Right ventricle myocardium superior (tissue), 1 donor: ENCODE measurements at regions not wholly inside any gene's neighbourhood (a gene's known extent, or its start where the extent isn't known, plus 50 kb on each side); places are given as distances from the start of the nearest gene placed in this dataset.

Source experiments
- ATAC-seq: fragments of 200-7000 bp; cut with Tn5 transposase; one replicate; pipeline ENCODE4 v1.9.1; 2020; ENCODE audit warnings: mild to moderate bottlenecking; ENCODE audit not compliant: poor library complexity
- DNase-seq: peaks from one replicate; pipeline ENCODE4 v3.0.0-alpha.2; 2020
- intact Hi-C: fragments of 100-400 bp; cut with DNase I; formaldehyde crosslinking; loops from one replicate; pipeline ENCODE4 v1.11.2; 2022
- donor health status: DM: no; HTN: yes; CAD: no; lungs with severe emphysema.

DNA sequence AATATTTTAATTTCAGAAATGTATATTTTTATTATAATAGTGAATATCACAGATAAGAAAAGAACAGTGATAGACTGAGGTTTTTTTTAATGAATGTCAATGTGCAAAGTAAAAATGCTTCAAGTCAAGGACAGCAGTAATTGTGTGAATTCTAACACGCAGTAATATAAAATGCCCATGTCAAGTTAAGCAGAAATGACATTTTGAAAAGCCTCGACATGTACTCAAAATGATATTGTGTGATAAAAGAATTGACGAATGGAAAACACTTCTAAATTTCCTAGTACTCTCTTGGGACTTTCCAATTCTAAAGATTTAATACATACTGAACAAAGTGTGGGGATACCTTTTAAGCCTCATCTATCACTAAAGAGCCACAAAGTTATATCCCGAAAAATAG, 172.6 kb downstream of the SLITRK6 start:
- DNase-seq (no peak), ATAC-seq (no peak)
- intact Hi-C loops: no loop called here

GRCh38 chr13:85619321-85619720, 179.9 kb downstream of the SLITRK6 start:
- no peak for DNase-seq
- no peak for ATAC-seq
- intact Hi-C loops: no loop called here

DNA sequence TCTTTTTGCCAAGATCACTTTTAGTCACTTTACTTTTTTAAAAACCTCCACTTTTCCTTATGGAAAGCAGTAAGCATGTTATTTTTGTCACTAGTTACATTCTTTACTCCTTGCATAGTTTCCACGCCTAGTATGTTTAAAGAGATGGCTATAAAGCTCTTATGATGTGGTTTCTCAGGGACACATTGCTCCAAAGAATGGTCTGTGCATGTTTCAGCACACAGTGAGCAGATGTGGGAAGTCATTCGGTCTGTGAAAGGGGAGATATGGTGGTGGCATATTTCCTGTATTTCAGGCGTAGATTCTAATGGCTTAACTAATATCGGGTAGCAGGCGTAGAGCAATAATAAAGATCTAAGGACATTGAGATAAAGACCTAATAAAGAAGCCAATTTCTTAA, 180.7 kb downstream of the SLITRK6 start:
- DNase-seq: no peak
- intact Hi-C loops: no loop called here
- ATAC-seq: no peak

GRCh38 chr13:85616275-85616674, 182.9 kb downstream of the SLITRK6 start:
- intact Hi-C loops: no loop called here
- ATAC-seq (no peak), DNase-seq (no peak)

DNA sequence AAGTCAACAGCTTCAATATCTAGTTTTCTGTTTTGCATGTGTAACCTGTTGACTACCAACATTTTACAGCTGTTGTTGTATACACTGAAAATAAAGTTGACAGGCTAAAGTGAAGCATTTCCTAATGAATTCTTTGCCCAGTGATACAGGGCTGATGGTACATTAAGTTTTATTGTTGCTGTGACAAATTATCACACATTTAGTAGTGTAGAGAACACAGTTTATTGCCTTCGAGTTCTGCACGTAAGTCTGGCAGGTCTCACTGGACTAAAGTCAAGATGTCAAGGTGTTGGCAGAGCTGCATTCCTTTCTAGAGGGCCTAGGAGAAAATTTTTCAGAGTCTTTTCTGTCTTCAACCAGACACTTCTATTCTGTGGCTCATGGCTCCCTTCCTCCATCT, 184.2 kb downstream of the SLITRK6 start:
- ATAC-seq: no peak
- intact Hi-C loops: no loop called here
- no peak for DNase-seq

DNA sequence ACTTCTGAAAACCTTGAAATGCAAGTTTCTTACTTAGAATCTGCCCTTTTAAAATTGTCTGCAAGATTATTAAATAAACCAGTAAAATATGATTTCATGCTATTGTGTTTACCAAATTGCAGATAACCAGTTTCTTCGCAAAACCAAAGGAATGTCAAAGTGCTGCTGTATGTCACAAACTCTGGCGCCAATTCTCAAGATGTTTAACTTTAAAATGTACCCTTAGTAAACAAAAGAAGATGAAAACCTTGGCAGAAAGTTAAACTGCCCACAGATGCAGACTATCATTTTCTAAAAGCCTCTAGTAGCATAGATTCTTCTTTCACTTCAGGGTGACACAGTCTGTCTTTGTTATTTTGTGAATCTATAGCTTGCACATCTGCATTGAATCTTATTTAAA, 189.2 kb downstream of the SLITRK6 start:
- ATAC-seq (no peak), DNase-seq (no peak)
- intact Hi-C loops: no loop called here

GRCh38 chr13:85608255-85608829, 190.9 kb downstream of the SLITRK6 start:
- intact Hi-C loops: no loop called here
- ATAC-seq (no peak), DNase-seq (no peak)

DNA sequence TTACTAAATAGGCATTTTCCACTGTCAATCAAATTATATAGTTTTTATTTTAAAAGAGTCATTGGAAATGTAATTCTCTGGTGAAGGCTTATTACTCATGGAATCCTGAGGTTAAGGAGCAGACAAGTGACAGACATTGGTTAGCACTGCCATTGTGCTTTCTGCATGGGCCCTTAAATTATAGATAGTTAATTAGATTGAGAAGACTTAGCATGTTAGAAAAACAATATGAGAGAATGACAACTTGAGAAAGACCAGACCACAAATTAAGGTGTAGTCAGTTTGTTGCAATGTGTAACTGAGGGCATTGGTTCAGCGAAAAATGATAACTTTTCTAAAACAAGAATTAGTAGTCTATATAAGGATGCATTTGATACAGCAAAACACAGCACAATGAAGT, 195.5 kb downstream of the SLITRK6 start:
- DNase-seq (no peak), ATAC-seq (no peak)
- intact Hi-C loops: no loop called here

GRCh38 chr13:85601526-85601925, 197.7 kb downstream of the SLITRK6 start:
- ATAC-seq (no peak), DNase-seq (no peak)
- intact Hi-C loops: no loop called here

DNA sequence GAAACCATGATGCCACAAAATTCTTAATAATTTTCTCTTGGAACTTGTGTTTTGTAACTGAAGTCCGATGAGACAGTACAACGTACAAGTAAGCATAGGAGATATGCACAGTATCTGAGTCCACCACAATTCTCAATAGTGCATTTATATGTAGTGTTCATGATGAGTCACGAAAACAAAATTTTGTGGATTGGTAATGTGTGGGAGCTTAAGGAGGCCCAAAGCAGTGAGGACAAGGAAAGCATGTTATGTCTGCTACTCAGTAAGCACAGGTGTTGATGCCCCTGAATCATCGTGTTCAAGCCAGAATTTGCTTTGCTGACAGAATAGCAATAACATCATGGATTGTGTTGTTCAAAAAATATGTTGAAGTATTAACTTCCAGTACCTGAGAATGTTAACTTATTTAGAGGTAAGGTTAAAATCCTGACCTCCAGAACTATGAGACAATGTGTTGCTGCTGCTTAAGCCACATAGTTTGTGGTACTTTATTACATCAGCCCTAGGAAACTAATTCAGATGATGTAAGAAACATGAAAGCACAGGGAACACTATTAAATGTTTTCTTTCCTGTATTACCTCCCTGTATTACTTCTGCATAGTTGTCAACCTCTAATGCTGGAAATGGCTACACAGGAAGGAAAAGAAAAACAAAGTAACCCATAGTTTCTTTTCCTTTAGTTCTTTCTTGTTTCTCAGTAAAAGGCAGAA, 201.3 kb downstream of the SLITRK6 start:
- no peak for ATAC-seq
- DNase-seq: no peak
- intact Hi-C loops: no loop called here

DNA sequence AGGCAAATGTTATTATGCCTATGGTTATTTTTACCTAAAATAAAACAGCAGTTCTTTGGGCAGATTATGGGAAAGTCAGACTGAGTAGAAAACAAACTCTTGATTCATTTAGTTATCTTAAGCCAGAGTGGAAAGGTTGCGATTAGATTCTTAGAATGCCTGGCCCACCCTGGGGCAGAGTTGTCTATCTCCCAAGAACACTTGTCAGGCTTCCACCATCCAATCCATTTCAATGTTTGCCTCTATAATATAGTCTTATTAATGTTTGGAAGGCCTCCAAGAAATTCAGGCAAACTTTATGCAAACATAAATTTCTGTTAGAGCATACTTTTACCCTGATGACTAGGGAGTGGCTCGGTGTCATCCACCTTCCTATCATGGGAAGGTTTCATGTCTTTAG, 207.0 kb downstream of the SLITRK6 start:
- intact Hi-C loops: no loop called here
- ATAC-seq: no peak
- DNase-seq: no peak

- DNase-seq (no peak), ATAC-seq (no peak)
- intact Hi-C loops: no loop called here
Measured at GRCh38 chr13:85590231-85590931, 208.8 kb downstream of the SLITRK6 start.

DNA sequence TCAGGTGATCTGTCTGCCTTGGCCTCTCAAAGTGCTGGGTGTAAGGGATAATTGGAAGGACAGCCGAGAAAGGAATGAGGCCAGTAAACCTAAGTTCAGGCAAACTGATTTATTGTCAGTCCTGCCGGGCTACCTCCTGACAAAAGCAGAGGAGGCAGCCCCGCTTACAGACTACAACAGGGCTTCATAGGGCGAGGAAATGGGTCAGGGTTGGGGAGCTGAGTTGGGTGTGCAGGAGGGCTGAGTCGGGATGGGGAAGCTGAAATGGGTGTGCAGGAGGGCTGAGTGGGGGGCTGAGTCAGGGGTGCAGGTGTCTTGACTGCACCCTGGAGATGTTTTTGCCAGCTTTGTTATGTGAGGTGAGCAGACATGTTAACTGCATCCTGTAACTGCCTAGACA, 210.2 kb downstream of the SLITRK6 start:
- DNase-seq (no peak), ATAC-seq (no peak)
- intact Hi-C loops: no loop called here

DNA sequence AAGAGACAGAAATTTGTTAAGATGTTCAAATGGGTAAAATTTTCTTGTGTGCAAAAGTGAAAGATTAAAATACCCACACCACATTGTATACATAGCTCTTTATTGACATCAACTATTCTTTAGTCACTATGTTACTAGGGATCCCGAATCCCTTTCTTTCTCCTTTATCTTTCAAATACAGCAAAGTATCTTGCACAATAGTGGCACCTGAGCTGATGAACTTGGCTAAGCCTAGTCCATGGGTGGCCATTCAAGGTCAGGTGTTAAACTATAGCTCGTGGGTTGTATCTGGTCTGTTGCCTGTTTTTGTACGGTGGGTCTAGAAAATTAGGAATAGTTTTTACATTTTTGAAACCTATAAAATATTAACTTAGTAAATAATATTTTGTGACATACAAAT, 210.9 kb downstream of the SLITRK6 start:
- no peak for ATAC-seq
- no peak for DNase-seq
- intact Hi-C loops: no loop called here

- DNase-seq (no peak), ATAC-seq (no peak)
- intact Hi-C loops: no loop called here
Measured at GRCh38 chr13:85586856-85587255, 212.4 kb downstream of the SLITRK6 start.

- intact Hi-C loops: no loop called here
- no peak for DNase-seq
- ATAC-seq: no peak
Measured at GRCh38 chr13:85586422-85586831, 212.8 kb downstream of the SLITRK6 start.

DNA sequence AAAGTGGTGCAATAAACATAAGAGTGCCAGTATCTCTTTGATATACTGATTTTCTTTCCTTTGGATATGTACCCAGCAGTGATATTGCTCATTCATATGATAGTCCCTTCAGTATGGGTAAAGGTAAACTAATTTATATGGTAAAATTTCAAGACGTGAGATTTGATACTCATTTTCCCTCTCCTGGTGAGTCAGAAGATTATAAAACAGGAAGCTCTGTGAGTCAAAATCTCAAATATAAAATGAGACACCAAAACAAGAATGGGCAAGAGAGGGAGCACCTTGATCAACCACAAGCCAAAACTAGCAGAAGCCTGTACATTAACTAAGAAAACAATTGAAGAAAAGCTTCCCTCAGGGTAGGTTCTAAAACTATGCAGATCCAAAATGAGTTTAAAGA, 216.3 kb downstream of the SLITRK6 start:
- ATAC-seq (no peak), DNase-seq (no peak)
- intact Hi-C loops: no loop called here

DNA sequence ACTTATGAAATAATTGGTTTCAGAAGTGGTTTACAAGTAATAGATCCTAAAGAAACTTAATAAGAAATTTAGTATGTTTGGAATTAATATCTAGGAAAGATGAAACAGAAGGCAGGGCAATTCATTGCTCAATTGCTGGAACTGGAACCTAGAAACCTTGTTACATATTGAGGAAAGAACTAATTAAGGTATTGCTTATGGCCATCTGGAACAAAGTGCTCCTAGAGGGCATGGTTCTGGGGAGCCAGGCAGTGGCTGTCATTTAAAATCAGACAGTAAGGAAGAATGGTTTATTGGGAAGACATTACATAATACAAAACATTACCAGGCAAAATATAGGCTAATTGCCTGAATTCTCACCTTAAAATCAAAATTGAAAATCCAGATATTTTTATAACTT, 224.1 kb downstream of the SLITRK6 start:
- ATAC-seq (no peak), DNase-seq (no peak)
- intact Hi-C loops: no loop called here

GRCh38 chr13:85567909-85568308, 231.3 kb downstream of the SLITRK6 start:
- intact Hi-C loops: no loop called here
- DNase-seq (no peak), ATAC-seq (no peak)

GRCh38 chr13:85565652-85566051, 233.6 kb downstream of the SLITRK6 start:
- ATAC-seq (no peak), DNase-seq (no peak)

More at GRCh38 chr13:85565652-85566051, 233.6 kb downstream of the SLITRK6 start:
- intact Hi-C loops: no loop called here
